ENCODE measurements at regions not wholly inside any gene's neighbourhood (a gene's known extent, or its start where the extent isn't known, plus 50 kb on each side); places are given as distances from the start of the nearest gene placed in this dataset.

- no peak for TF ChIP-seq TAF1 (IDR thresholded peaks at IDR 0.05; ENCODE audit: low read depth)
- TF ChIP-seq CTCF (IDR thresholded peaks at IDR 0.05; ENCODE audit: poor library complexity, severe bottlenecking), result no peak
These were observed 139.8 kb downstream of the ATL2 start for GRCh38 chr2:38237311-38237710.
